Uterus (tissue), 2 donors: ENCODE measurements at regions not wholly inside any gene's neighbourhood (a gene's known extent, or its start where the extent isn't known, plus 50 kb on each side); places are given as distances from the start of the nearest gene placed in this dataset.

Source experiments
- CTCF ChIP-seq, 4 experiments: fragments of 200-600 bp in 2 of 4; fragments of 450-650 bp in 2 of 4; sonication (generic) in 2 of 4; IDR thresholded peaks; one replicate each; pipeline ENCODE4 v1.5.1; 2016 to 2019; ENCODE audit warnings: antibody characterized with exemption in 4 of 4, mild to moderate bottlenecking in 2 of 4, moderate library complexity in 1 of 4
- POLR2A ChIP-seq, 2 donors: fragments of 450-650 bp; IDR thresholded peaks; one replicate each; pipeline ENCODE4 v1.6.1; 2016; ENCODE audit warnings: antibody characterized with exemption in 2 of 2, mild to moderate bottlenecking in 1 of 2, moderate library complexity in 1 of 2

- TF ChIP-seq CTCF (IDR thresholded peaks at IDR 0.05): no peak
- TF ChIP-seq POLR2A (IDR thresholded peaks at IDR 0.05): no peak
Observed at GRCh38 chr2:194870974-194871535, 786.0 kb upstream of the SLC39A10 start.
